ENCODE measurements at regions not wholly inside any gene's neighbourhood (a gene's known extent, or its start where the extent isn't known, plus 50 kb on each side); places are given as distances from the start of the nearest gene placed in this dataset.

DNA sequence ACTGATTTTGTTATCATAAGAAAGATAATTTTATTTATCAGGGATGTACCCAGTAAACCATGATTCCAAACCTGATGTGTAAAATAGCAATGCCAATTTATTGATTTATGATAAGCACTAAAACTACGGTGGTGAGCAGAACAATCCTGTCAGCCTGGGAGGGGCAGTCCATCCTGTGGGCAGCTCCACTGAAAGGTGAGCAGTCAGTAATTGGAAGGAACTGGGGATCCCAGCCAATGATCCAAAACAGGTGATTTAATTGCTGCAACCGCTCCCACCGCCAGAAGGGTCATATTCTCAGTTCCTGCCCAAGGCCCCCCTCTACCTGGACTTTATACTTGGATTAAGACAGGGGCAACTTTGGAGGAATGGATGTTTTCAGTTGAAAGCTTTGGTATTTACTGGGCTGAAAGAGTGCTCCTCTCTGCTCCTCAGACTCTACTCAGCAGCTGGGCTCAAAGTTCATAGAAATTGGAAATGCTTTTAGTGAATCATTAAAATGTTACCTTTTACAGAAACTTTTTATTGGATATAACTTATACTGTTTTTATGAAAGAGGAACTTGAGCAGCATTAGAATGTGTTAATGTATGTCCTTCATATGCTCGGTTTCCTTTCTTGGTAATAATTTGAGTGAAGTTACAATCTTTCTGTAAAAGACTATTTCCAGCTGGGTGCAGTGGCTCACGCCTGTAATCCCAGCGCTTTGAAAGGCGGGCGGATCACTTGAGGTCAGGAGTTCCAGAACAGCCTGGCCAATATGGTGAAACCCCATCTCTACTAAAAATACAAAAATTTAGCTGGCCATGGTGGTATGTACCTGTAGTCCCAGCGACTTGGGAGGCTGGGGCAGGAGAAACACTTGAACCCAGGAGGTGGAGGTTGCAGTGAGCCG is 198.6 kb upstream of the IL12A start:
- DNase-seq (ENCODE audit: low spot score), result no peak

DNA sequence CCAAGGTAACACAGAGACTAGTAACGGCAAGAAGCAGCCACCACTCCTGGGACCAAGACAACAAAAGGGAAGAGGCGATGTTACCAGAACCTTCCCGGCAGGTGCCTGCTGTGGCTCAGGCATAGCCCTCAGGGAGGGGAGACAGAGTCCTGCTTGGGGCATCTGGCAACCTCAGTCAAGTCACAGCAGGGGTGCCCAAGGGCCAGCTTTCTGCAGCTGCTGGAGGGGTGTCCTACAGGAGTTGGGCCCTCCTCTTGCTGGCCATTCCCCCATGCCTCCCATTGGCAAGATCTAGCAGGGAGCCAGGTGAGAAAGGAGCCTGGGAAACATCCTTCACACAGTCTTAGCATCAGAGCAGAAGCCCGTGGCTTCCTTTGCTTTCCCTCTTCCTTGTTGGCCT is 197.3 kb upstream of the IL12A start:
- DNase-seq (ENCODE audit: low spot score), result no peak

DNA sequence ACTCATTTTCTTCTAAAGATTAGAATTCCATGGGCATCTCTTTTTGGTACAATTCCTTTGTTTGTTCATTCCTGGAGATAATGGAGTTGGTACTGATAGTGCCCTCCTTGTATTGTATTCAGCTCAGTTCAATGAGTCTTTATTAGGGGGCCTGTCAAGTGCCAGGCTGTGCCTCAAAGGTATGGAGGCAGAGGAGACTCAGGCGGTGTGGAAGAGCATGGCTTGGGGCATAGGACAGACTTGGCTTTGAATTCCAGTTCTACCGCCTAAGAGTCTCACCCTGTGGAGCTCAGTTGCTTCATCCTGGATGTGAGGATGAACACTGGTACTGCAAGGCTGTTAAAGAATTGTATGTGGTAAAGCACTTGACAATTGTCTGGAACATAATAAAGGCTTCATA is 196.6 kb upstream of the IL12A start:
- DNase-seq (ENCODE audit: low spot score), result no peak

DNA sequence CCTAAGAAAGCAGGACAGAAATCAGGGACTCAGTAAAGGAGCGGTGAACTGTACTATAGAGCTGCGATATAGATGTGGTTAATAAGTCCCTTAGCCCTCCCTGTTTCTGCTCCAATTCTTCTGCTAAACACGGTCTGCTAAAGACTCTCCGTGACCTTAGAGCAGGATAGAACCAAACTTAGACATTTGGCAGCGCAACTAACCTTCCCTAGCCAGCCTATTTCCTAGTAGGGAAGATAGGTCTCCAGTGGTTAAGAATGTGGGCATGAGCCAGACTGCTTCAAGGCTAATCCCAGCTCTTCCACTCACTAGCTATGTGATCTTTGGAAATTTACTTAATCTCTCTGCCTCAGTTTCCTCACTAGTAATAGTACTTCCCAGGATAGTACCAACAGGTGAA is 193.6 kb upstream of the IL12A start:
- no peak for DNase-seq (ENCODE audit: low spot score)

DNA sequence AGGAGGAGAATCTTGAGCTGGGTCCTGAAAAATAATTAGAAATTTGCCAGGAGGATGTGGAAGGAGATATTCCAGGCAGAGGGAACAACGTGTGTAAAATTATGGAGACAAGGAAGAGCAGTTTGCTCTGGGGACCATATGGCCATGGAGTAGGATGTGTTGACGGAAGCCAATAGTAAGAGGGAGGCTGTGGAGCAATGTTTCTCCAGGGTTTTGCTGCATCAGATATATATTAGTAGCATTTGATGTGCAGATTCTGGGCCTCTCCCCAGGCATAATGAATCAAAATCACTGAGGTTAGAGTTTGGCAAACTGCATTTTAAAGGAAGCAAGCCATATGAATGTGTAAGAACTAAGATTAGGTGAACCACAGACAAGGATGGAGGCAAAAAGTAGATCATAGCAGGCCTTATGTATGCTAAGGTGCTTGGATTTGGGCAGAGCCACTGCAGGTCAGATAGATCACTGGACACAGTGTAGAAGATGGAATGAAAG is 192.9 kb upstream of the IL12A start:
- no peak for DNase-seq (ENCODE audit: low spot score)

DNA sequence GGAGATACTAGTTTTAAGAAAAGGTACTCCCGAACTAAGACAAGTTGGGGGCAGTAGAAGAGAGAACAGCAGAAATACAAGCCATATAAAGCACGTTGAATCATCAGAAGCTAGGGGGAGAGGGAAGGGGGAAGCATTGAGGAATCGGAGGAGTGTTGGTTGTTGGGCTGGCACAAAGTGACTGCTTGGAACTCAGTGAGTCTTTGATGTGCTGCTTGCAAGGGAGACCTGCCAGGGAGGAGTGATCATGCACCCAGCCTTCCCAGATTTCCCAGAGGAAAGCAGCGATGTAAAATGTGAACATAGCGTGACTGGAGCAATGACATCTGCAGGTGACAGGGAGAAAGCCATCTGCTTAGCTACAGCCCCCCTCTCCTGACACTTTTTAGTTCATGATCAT is 192.4 kb upstream of the IL12A start:
- DNase-seq (ENCODE audit: low spot score), result no peak

DNA sequence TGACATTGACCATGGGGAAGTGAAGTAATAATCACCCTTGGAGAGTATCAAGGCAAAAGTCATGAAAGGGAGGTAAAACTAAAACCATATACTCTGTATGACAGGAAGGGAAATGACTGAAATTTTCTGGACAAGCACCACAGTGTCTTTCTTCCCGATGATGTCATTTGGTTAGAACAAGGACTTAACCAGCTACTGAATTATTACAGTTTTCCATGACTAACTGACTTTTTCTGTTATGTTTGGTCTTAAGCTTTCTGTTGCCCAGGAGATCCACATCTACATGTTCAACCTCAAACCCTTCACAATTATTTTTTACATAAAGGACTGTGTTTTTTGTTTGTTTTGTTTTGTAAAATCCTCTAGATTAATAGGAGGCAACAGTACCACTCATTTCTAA is 191.9 kb upstream of the IL12A start:
- no peak for DNase-seq (ENCODE audit: low spot score)

DNA sequence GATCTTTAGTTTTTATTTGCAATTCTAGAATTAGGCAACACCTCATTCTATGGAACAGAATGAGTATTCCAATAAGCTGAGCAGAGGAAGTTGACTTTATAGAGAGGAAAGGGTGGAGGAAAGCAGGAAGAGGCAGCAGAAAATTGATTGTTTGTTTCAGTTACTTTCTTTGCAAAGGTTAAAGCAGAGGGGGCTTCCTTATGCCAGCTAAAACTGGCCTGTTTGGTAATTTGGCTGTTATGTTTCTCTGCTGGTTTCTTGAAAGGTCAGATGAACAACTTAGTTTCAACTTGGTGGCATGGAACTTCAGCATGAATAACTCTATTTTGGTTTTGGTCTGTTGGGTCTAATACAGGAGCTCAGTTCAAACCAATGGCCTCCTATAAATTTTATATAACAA is 190.9 kb upstream of the IL12A start:
- no peak for DNase-seq (ENCODE audit: low spot score)

DNA sequence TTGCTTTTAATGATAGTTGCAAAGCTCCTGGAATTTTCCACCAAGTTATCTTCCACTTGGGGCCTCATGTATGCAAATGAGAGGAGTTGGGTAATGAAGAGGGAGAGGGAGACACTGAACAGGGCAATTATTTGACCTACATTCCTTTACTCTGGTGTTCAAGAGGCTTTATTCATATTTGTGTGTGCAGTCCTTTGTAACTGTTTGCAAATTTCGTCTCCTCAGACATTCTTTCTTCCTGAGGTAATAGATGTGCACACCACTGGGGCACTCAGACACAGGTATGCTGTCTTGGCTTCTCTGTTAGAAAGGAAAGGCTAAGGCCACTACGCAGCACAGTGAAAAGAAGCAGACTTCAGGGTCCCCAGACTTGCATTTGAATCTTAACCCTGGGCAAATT is 189.7 kb upstream of the IL12A start:
- no peak for DNase-seq (ENCODE audit: low spot score)

DNA sequence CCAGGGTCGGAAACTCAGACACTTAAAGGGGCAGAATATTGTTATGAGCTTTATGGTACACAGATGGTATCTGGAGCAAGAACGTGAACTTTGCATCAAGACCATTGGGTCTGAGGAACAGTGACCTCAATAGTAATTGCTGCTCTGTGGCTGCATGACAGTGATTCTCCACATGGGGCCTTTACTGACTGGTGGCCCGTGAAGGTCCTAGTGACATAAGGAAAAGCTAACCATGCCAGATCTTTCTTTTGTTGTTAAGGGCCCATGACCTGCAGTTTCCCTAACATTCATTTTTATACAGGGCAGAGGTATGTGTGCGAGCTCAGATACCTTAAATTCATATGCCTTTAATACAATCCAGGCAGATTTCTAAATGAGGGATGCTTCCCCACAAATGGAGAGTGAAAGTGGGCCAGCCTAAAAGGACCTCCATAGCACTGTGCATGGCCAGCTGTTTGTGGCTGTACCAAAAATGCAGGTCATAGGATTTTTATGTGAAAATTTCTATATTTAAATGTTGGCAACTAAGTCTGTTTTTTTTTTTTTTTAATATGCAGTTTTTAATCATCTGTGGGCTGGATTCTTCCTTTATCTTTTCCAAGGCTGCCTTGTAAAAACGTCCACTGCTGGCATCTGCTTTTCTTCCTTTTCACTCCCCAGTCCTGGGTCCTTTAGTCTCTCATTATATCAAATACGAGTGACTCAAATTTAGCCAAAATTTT is 188.0 kb upstream of the IL12A start:
- no peak for DNase-seq (ENCODE audit: low spot score)

DNA sequence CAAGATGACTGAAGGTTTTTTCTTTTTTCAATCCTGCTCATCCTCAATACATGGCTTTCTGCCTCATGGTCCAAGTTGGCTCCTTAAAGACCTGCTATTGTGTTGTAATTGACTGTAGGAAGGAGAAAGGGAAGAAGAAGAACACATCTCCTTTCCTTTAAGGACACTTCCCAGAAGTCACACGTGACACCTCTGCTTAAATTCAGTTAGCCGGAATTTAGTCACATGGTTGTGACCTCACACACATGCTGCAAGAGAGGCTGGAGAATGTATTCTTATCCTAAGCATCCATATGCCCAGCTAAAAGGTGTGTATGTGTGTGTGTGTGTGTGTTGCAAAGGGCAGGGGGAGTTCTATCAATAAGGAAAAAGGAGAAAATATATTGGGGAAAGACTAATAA is 185.8 kb upstream of the IL12A start:
- no peak for DNase-seq (ENCODE audit: low spot score)

DNA sequence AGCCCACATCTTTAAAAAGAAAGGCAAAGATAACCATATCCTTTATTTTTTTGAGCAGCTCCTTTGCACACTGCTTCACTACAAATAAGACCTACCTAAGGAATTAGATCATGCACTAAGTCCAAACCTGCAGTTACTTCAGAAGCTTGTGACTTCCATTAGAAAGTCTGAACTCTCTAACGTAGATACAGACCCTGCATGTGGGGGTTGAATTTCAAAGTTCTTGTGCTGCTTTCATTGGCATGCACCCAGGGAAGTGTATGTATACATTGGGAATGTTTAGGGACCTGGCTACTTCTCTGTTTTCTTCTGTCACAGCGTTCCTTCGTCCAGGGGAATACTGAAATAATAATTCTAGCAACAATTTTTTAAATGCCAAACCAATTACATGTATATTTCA is 185.2 kb upstream of the IL12A start:
- no peak for DNase-seq (ENCODE audit: low spot score)

DNA sequence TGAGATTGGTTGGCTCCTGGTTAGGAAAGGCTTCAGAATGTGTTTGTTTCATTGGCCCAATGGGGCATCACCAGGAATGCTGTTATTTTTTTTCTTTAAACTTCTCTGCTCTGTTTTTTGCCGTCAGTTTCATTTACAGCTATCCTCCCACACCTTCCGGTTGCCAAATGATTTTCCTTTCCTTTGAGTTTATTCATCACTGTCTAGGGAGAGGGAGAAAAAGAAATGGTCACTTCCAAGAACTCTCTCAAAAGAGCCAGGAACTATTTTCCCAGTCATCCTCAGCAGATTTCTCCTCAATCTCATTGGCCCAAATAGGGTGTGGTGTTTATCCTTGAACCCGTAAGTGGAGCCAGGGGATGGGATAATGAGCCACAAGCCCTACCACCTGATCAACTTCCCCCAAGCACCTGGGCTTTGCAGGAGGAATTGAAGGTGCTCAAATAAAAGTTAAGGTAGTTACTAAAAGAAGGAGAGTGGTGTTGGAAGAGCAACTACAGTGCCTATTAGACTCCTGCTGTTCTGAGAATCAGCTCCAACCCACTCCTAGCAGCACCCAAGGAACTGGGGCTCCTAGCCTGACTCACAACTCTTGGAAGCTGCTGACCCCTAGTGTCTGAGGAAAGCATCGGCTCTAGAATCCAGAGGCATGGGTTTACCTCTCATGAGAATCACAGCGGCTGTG is 183.8 kb upstream of the IL12A start:
- DNase-seq (ENCODE audit: low spot score), result peak; percentile 80

DNA sequence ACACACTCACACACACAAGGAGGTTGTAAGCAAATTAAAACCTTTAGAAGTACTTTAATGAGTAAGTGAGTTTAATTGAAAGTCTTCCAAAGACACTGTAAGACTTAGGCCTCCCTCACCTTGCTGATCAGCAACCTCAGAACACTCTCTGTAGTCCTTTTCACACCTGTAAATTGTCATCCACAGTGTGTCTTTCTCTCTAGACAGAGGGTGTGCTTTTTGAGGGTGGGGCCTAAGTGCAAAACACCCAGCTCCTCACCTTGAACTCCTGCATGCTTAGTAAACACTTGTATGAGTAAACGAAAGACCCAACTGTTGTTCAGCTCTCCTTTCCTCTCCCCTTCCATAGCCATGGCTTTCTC is 183.2 kb upstream of the IL12A start:
- no peak for DNase-seq (ENCODE audit: low spot score)

DNA sequence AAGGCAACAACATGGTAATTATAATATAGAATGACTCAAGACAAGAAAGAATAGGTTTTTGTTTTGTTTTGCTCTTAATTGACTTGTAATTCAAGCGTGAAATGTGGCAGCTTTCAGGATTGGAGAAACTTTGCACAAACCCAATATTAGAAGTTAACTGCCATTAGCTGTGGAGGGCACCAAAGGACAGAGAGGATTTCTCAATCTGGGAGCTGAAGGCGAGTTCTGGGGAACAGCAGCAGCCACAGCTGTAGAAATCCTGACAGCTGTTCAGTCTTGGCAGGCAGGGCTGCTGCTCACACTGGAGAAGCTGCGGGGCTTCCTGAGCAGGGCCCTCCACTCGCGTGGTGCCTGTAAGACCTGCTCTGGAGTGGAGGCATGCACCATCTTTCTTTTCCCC is 182.2 kb upstream of the IL12A start:
- DNase-seq (ENCODE audit: low spot score), result no peak

DNA sequence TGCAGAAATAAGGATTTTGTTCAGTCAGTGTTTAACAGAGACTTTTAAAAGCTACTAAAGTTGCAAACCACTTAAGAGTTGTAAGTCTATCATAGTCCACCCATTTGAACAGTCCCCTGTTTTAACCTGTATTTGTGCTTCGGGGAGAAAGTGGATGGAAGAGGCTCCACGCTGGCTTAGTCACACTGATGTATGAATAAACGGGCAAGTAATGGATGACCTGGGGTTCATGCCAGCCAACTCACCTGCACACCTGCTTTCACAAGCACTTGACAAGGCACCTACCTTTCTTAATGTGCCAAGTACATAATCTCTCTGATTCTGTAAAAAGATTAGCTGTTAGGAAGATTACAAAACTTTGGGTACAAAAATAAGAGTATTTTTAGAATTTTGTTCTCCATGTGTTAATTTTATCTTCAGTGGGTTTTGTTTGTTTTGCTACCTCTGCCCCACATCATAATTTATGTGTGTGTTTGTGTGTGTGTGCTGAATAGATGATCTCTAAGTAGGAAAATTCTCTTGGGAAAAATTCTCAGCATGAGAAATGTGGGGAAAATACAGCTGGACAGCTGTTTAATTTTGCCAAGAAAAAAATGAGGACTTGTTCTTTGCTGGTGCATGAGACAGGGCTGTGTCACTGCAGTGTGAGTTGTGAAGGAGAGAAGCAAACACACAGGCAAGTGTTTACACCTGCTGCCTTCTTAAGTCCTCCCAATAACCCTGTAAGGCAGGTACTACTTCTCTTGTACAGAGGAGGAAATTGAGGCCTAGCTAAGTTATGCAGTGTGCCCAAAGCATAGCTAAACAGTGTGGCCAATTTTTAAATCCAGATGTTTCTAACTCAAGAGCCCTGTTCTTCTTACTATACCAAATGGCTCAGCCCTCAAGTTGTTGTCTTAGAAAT is 181.2 kb upstream of the IL12A start:
- no peak for DNase-seq (ENCODE audit: low spot score)

DNA sequence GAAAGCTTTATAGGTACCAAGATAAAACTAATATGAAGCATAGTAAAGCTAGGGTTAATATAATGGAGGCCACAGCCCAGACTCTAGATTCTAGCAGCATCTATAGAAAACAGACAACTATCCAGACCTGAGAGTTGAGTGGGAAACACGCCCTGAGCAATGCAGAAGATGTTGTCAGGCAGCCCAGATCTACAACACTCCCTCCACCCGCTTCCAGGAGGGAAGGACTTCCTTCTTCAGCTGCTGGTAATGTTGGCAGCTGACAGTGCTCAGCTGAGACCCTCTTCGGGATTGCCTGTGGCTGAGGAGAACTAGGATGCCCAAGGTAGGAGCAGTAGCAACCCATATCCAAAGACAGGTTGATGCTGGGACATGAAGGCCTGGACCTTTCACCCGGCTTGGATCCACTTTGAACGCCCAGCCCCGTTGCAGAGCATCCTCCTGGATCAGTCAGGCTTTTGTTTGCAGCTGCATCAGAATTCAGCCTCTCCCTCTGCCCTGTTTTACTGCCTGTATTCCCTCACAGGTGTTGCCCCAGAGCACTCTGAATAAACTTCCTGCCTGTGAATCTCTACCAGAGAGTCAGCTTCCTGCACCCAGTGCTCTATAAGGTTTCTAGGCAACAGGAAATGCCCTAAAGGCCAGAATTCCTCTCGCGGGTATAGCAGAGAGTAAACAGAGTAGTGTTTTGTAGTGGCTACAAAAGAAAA is 174.7 kb upstream of the IL12A start:
- peak; percentile 35 for DNase-seq (ENCODE audit: low spot score)

DNA sequence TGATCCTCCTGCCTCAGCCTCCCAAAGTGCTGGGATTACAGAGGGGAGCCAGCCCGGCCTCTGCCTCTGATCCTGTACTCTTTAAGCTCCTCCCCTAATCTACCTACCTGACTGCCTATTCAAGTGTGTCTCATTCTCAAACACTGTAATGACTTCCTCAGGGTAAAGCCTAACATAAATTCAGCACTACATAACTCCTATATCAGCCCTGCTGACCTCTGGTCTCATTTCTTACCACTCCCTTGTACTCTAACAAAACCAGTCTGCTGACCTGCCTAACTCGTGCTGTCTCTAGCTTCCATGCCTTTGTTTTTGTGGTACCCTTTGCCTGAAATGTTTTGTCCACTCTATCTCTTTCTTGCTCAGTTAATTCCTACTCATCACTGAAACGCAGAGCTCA is 172.1 kb upstream of the IL12A start:
- DNase-seq (ENCODE audit: low spot score), result no peak

DNA sequence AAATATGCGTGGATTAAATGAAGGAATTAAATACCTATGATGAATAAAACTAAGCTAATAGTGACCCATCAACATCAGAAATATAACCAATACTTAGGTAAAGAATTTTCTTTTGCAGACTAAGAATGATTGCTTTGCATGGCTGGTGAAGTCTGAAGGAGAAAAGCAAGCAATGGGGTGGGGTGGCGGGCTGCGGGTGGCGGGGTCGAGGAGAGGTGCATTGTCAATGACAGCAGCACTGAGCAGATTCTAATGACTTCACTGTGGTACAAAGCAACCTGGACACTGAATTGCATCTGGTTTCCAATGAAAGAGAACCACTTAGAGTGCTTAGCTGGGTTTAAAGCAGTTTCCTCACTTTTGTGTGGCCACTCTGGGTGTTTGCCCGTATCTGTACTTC is 171.5 kb upstream of the IL12A start:
- DNase-seq (ENCODE audit: low spot score), result no peak

DNA sequence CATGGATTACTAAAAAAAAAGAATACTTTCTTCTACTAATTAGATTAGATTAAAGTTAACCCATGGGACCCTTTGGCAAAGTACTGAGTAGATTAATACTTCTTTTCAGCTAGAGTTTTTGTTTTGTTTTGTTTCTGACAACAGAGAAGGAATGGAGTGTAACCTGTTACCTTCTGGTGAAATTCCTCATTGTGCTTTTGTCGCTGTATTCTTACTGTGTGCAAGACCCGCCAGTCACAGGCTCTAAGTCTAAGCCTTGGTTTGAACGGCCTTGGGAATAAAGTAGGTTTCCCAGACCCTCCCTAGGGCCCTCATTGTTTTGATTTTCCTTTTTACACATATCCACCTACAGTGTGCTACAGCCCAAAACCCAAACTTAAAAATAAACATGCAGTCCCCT is 171.1 kb upstream of the IL12A start:
- DNase-seq (ENCODE audit: low spot score), result no peak

DNA sequence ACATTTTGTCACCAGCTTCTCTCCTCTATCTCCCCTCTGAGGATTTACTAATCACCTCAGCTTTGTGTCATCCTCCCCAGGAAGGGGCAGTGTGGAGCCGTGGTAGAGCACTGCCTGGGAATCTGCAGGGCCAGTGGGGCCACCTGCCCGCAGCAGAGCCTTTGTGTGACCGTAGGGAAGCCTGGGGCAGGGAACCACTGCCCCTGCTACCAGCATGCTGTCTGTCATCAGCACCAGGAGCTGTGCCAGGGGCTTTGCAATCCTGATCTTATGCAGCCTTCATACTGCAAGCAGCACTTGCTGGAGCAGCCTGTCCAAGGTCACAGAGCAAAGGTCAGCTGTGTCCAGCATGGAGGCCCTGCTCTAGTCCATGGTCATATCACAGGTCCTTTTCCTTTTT is 170.2 kb upstream of the IL12A start:
- peak; percentile 38 for DNase-seq (ENCODE audit: low spot score)
